Type B pancreatic cell (in vitro differentiated cells): ENCODE measurements at regions not wholly inside any gene's neighbourhood (a gene's known extent, or its start where the extent isn't known, plus 50 kb on each side); places are given as distances from the start of the nearest gene placed in this dataset.

ENCODE experiments used
- DNase-seq: peaks from one replicate; pipeline ENCODE4 v3.0.0; 2021; ENCODE audit warnings: mixed read lengths; ENCODE audit not compliant: unreplicated experiment; ENCODE audit errors: extremely low spot score
- H3K27ac Mint-ChIP-seq: 2 replicates; pipeline ENCODE4 v1.8.0; 2021; ENCODE audit warnings: mild to moderate bottlenecking, mixed read lengths
- H3K27me3 Mint-ChIP-seq: 2 replicates; pipeline ENCODE4 v1.8.0; 2021; ENCODE audit warnings: mixed read lengths
- H3K36me3 Mint-ChIP-seq: 2 replicates; pipeline ENCODE4 v1.8.0; 2021; ENCODE audit warnings: mixed read lengths
- H3K4me1 Mint-ChIP-seq: one replicate; pipeline ENCODE4 v1.8.0; 2021; ENCODE audit warnings: mixed read lengths; ENCODE audit not compliant: unreplicated experiment
- H3K4me3 Mint-ChIP-seq: 2 replicates; pipeline ENCODE4 v1.8.0; 2021; ENCODE audit warnings: mild to moderate bottlenecking, mixed read lengths
- H3K9me3 Mint-ChIP-seq: 2 replicates; pipeline ENCODE4 v1.8.0; 2021; ENCODE audit warnings: mixed read lengths
- TF ChIP-seq, protein P1 (sequence below): fragments of 200-600 bp; sonication (generic); conservative IDR thresholded peaks from 2 replicates; pipeline ENCODE4 v1.5.0; 2021; ENCODE audit warnings: antibody characterized with exemption, mild to moderate bottlenecking

DNA sequence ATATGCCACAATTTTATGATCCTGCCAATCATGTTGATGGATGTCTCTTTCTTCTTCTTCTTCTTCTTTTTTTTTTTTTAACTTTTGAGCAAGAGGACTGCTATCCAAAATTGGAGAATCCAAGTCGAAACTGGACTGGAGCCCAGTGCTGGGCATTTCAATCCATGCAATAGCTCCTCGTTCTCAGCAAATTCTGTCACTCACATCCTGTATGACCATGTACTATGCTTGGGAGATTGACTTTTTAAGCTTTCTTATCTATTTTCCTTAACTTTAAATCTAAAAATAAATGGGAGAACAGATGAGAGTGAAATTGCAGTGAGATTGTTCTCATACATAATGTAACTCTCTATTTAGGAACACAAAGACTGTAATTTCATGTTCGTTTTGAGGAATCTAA lies 123.0 kb upstream of the PUDP start:
- TF ChIP-seq, protein P1, sequence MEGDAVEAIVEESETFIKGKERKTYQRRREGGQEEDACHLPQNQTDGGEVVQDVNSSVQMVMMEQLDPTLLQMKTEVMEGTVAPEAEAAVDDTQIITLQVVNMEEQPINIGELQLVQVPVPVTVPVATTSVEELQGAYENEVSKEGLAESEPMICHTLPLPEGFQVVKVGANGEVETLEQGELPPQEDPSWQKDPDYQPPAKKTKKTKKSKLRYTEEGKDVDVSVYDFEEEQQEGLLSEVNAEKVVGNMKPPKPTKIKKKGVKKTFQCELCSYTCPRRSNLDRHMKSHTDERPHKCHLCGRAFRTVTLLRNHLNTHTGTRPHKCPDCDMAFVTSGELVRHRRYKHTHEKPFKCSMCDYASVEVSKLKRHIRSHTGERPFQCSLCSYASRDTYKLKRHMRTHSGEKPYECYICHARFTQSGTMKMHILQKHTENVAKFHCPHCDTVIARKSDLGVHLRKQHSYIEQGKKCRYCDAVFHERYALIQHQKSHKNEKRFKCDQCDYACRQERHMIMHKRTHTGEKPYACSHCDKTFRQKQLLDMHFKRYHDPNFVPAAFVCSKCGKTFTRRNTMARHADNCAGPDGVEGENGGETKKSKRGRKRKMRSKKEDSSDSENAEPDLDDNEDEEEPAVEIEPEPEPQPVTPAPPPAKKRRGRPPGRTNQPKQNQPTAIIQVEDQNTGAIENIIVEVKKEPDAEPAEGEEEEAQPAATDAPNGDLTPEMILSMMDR = no peak
- Mint-ChIP-seq H3K27ac (no peak overlapping the region), H3K9me3 (peaks cover 6% of the 10 kb centered on the region), H3K4me1 (peaks cover 3% of the 10 kb centered on the region), H3K27me3 (no peaks in the 10 kb centered on the region), H3K36me3 (no peaks in the 10 kb centered on the region), H3K4me3 (no peak overlapping the region)
- no peak for DNase-seq

DNA sequence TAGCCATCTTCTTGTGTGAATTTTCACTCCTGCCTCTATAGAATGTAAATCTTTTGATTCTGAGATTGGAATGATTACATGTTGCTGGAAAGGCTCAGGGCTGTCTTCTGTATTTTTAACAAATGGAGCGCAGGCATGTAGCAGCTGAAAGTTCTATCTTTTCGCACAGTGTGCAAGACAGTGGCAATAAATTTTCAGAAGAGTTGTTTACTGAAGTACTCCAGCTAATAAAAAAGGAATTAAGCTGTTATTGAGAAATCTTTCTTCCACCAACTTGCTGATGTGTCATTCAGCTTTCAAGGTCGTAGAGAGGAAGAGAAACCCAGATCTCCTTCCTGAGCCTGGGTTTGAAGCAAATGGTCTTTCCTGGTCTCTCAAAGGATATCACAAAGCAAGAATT lies 122.0 kb upstream of the PUDP start:
- Mint-ChIP-seq H3K27ac (no peak overlapping the region), H3K9me3 (peaks cover 6% of the 10 kb centered on the region), H3K4me3 (no peak overlapping the region), H3K4me1 (peaks cover 3% of the 10 kb centered on the region), H3K36me3 (no peaks in the 10 kb centered on the region), H3K27me3 (no peaks in the 10 kb centered on the region)
- TF ChIP-seq, protein P1 = no peak
- DNase-seq = no peak

- no peak overlapping the region for H3K27ac Mint-ChIP-seq
- no peak for DNase-seq
- no peak overlapping the region for H3K4me3 Mint-ChIP-seq
- H3K9me3 Mint-ChIP-seq = peaks cover 6% of the 10 kb centered on the region
- peaks cover 3% of the 10 kb centered on the region for H3K4me1 Mint-ChIP-seq
- H3K36me3 Mint-ChIP-seq = no peaks in the 10 kb centered on the region
- no peaks in the 10 kb centered on the region for H3K27me3 Mint-ChIP-seq
- TF ChIP-seq, protein P1 = no peak
Observed at GRCh38 chrX:7269589-7269988, 121.6 kb upstream of the PUDP start.

- Mint-ChIP-seq H3K27ac (no peak overlapping the region), H3K27me3 (no peaks in the 10 kb centered on the region), H3K4me1 (peaks cover 9% of the 10 kb centered on the region), H3K4me3 (no peak overlapping the region), H3K36me3 (peaks cover 12% of the 10 kb centered on the region), H3K9me3 (peaks cover 10% of the 10 kb centered on the region)
- TF ChIP-seq, protein P1 = no peak
- DNase-seq = no peak
Observed at GRCh38 chrX:7266288-7266687, 118.3 kb upstream of the PUDP start.

DNA sequence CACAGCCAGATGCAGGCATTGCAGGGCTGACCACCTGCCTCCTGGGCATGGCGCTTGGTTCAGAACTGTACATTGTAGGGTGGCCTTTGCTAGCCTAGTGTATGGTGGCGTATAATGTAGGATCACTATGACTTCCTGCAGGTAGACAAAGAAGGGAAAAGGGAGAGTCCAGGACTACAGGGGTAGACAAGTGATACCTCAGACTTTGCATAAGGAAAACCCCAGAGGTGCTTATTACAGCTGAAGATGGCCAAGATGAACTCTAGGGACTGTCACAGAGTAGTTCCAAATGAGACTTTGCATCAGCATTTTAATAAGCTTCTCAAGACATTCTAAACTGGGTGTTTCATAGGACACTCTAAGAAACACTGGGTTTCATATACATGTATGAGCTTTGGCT lies 116.4 kb upstream of the PUDP start:
- peaks cover 10% of the 10 kb centered on the region for H3K9me3 Mint-ChIP-seq
- H3K36me3 Mint-ChIP-seq = peaks cover 18% of the 10 kb centered on the region
- H3K4me3 Mint-ChIP-seq = no peak overlapping the region
- no peak overlapping the region for H3K27ac Mint-ChIP-seq
- TF ChIP-seq, protein P1 = no peak
- no peak for DNase-seq
- peaks cover 6% of the 10 kb centered on the region for H3K4me1 Mint-ChIP-seq
- H3K27me3 Mint-ChIP-seq = no peaks in the 10 kb centered on the region

DNA sequence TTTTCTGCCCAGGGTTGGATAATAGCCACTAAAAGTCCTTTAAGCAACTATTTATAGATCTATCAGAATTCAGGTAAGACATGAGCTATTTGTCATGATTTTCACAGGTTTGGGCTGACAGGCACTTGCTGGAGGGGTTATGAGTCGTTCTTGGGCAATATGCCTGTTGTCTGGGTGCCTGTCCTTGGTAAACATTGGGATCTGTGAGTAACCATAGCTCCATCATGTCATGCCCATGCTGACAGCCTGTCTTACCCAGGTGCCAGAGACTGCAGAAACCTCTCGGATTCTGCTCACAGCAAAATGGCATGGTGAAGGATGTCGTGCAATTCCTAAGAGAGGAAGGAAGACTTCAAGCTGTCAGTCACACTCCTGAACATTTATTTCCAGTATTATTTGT lies 116.0 kb upstream of the PUDP start:
- TF ChIP-seq, protein P1 = no peak
- Mint-ChIP-seq H3K9me3 (peaks cover 10% of the 10 kb centered on the region), H3K4me3 (no peak overlapping the region)

More for the DNA sequence above, 116.0 kb upstream of the PUDP start:
- DNase-seq = no peak
- Mint-ChIP-seq H3K27ac (no peak overlapping the region), H3K36me3 (peaks cover 22% of the 10 kb centered on the region), H3K27me3 (no peaks in the 10 kb centered on the region), H3K4me1 (peaks cover 6% of the 10 kb centered on the region)
